IMR-90 (cell line): ENCODE measurements at regions not wholly inside any gene's neighbourhood (a gene's known extent, or its start where the extent isn't known, plus 50 kb on each side); places are given as distances from the start of the nearest gene placed in this dataset.

Experiments used
- ATAC-seq: fragments of 200-7000 bp; cut with Tn5 transposase; 2 replicates; pipeline ENCODE4 v1.9.1; 2020; ENCODE audit warnings: low read depth, mild to moderate bottlenecking, moderate library complexity
- BruUV-seq: library from RNA; stranded (reverse); fragments of 400-500 nt; replicated peaks from 2 replicates; lab custom pipeline; 2021; lab: Mats Ljungman, UMichigan
- CTCF ChIA-PET: fragments of 300-600 bp; formaldehyde crosslinking; extraction: SDS; loops from one replicate; lab custom pipeline; 2021; ENCODE audit warnings: antibody characterized with exemption; lab: Yijun Ruan, JAX
- POLR2A ChIA-PET: fragments of 300-600 bp; sonication (Branson Sonifier 250); formaldehyde crosslinking; loops from one replicate; lab custom pipeline; 2022; ENCODE audit warnings: antibody characterized with exemption; ENCODE audit not compliant: unreplicated experiment; lab: Charles Lee
- DNase-seq: peaks from one replicate; pipeline ENCODE4 v3.0.0; 2013
- H2AFZ ChIP-seq: replicated peaks from 2 replicates; pipeline ENCODE3; 2013; ENCODE audit warnings: low read length, mild to moderate bottlenecking; ENCODE audit not compliant: poor library complexity
- H2AK5ac ChIP-seq: 2 replicates; pipeline ENCODE4 v1.6.1; 2013; ENCODE audit warnings: low read depth, low read length, inconsistent platforms
- H2AK9ac ChIP-seq: replicated peaks from 2 replicates; pipeline ENCODE3; 2013; ENCODE audit warnings: mild to moderate bottlenecking, low read depth, low read length, moderate library complexity; ENCODE audit not compliant: poor library complexity
- H2BK120ac ChIP-seq: 2 replicates; pipeline ENCODE4 v1.6.1; 2013; ENCODE audit warnings: low read depth, low read length, inconsistent platforms
- H2BK15ac ChIP-seq: 3 replicates; pipeline ENCODE4 v1.6.1; 2013; ENCODE audit warnings: low read depth, low read length, inconsistent platforms
- H2BK20ac ChIP-seq: 2 replicates; pipeline ENCODE4 v1.6.1; 2013; ENCODE audit warnings: low read depth, mild to moderate bottlenecking, inconsistent platforms, low read length, moderate library complexity
- H2BK5ac ChIP-seq: 2 replicates; pipeline ENCODE4 v1.6.1; 2013; ENCODE audit warnings: mild to moderate bottlenecking, low read depth, low read length, inconsistent platforms; ENCODE audit not compliant: poor library complexity, severe bottlenecking
- H3K14ac ChIP-seq: replicated peaks from 2 replicates; pipeline ENCODE4 v1.6.1; 2013; ENCODE audit warnings: low read depth, low read length, inconsistent platforms
- H3K18ac ChIP-seq: 2 replicates; pipeline ENCODE4 v1.6.1; 2013; ENCODE audit warnings: low read depth, low read length, control low read depth
- H3K23ac ChIP-seq: 2 replicates; pipeline ENCODE4 v1.6.1; 2013; ENCODE audit warnings: low read depth, low read length, inconsistent platforms
- H3K27ac ChIP-seq: 2 replicates; pipeline ENCODE4 v1.5.1; 2013; ENCODE audit warnings: mild to moderate bottlenecking, control low read depth, low read length; ENCODE audit not compliant: insufficient read depth
- H3K27me3 ChIP-seq: 2 replicates; pipeline ENCODE4 v1.6.1; 2013; ENCODE audit warnings: low read length; ENCODE audit not compliant: control insufficient read depth, insufficient read depth
- H3K36me3 ChIP-seq: 2 replicates; pipeline ENCODE4 v1.6.1; 2013; ENCODE audit warnings: low read length, mixed read lengths; ENCODE audit not compliant: control insufficient read depth, insufficient read depth
- H3K4ac ChIP-seq: 2 replicates; pipeline ENCODE4 v1.6.1; 2013; ENCODE audit warnings: low read depth, low read length, inconsistent platforms
- H3K4me1 ChIP-seq: 2 replicates; pipeline ENCODE4 v1.6.1; 2013; ENCODE audit warnings: low read length, mixed read lengths; ENCODE audit not compliant: control insufficient read depth, insufficient read depth
- H3K4me2 ChIP-seq: 2 replicates; pipeline ENCODE4 v1.6.1; 2013; ENCODE audit warnings: low read depth, mild to moderate bottlenecking, control low read depth, low read length, moderate library complexity
- H3K4me3 ChIP-seq: 2 replicates; pipeline ENCODE4 v1.5.1; 2013; ENCODE audit warnings: low read depth, mild to moderate bottlenecking, control low read depth, low read length, moderate library complexity; ENCODE audit not compliant: insufficient read depth
- H3K56ac ChIP-seq: 2 replicates; pipeline ENCODE4 v1.6.1; 2013; ENCODE audit warnings: low read length, inconsistent platforms; ENCODE audit not compliant: insufficient read depth; ENCODE audit errors: extremely low read depth
- H3K79me1 ChIP-seq, 2 experiments: 2 replicates each; pipeline ENCODE4 v1.6.1; 2013; ENCODE audit warnings: low read length in 2 of 2, inconsistent platforms in 1 of 2, low read depth in 1 of 2
- H3K9ac ChIP-seq: 2 replicates; pipeline ENCODE4 v1.6.1; 2013; ENCODE audit warnings: low read depth, low read length, control low read depth
- H3K9me1 ChIP-seq: 2 replicates; pipeline ENCODE4 v1.6.1; 2013; ENCODE audit warnings: low read length, inconsistent platforms; ENCODE audit not compliant: insufficient read depth
- H3K9me3 ChIP-seq: 2 replicates; pipeline ENCODE4 v1.6.1; 2013; ENCODE audit warnings: low read length; ENCODE audit not compliant: control insufficient read depth, insufficient read depth
- H4K20me1 ChIP-seq: 2 replicates; pipeline ENCODE4 v1.6.1; 2013; ENCODE audit warnings: low read length, inconsistent platforms; ENCODE audit not compliant: insufficient read depth
- H4K5ac ChIP-seq: 2 replicates; pipeline ENCODE4 v1.6.1; 2013; ENCODE audit warnings: mild to moderate bottlenecking, low read depth, low read length, control low read depth
- H4K8ac ChIP-seq, 2 experiments: 2 replicates each; pipeline ENCODE4 v1.6.1; 2013; ENCODE audit warnings: low read depth in 2 of 2, low read length in 2 of 2, control low read depth in 1 of 2, inconsistent platforms in 1 of 2
- H4K91ac ChIP-seq: 2 replicates; pipeline ENCODE4 v1.6.1; 2013; ENCODE audit warnings: low read depth, low read length, inconsistent platforms; ENCODE audit not compliant: insufficient read depth
- CEBPB ChIP-seq: IDR thresholded peaks from 2 replicates; pipeline ENCODE4 v1.6.1; 2012; ENCODE audit warnings: low read depth, low read length, improper control_type of control experiment
- ELK1 ChIP-seq: fragments of 150-350 bp; IDR thresholded peaks from 2 replicates; pipeline ENCODE4 v1.6.1; 2016; ENCODE audit warnings: low read depth, mild to moderate bottlenecking, low read length, moderate library complexity, borderline replicate concordance
- FOS ChIP-seq: fragments of 150-350 bp; IDR thresholded peaks from 2 replicates; pipeline ENCODE4 v1.6.1; 2016; ENCODE audit warnings: low read depth, low read length
- MAFK ChIP-seq: IDR thresholded peaks from 2 replicates; pipeline ENCODE4 v1.6.1; 2012; ENCODE audit warnings: low read depth, low read length, improper control_type of control experiment
- MAZ ChIP-seq: IDR thresholded peaks from 2 replicates; pipeline ENCODE4 v1.6.1; 2012; ENCODE audit warnings: low read depth, mild to moderate bottlenecking, low read length, improper control_type of control experiment, moderate library complexity, borderline replicate concordance
- MXI1 ChIP-seq: IDR thresholded peaks from 2 replicates; pipeline ENCODE4 v1.6.1; 2012; ENCODE audit warnings: low read depth, mild to moderate bottlenecking, low read length, moderate library complexity, borderline replicate concordance
- NFE2L2 ChIP-seq: fragments of 150-350 bp; IDR thresholded peaks from 2 replicates; pipeline ENCODE4 v1.6.1; 2016; ENCODE audit warnings: low read depth, mild to moderate bottlenecking, low read length
- RAD21 ChIP-seq: IDR thresholded peaks from 2 replicates; pipeline ENCODE4 v1.6.1; 2012; ENCODE audit warnings: low read length, improper control_type of control experiment
- RCOR1 ChIP-seq: IDR thresholded peaks from 2 replicates; pipeline ENCODE4 v1.6.1; 2012; ENCODE audit warnings: mild to moderate bottlenecking, low read length, improper control_type of control experiment; ENCODE audit not compliant: insufficient replicate concordance
- SMC3 ChIP-seq: fragments of 150-350 bp; IDR thresholded peaks from 2 replicates; pipeline ENCODE4 v1.6.1; 2016; ENCODE audit warnings: low read depth, mild to moderate bottlenecking, antibody characterized with exemption, low read length, moderate library complexity
- USF2 ChIP-seq: fragments of 150-350 bp; IDR thresholded peaks from 2 replicates; pipeline ENCODE4 v1.6.1; 2017; ENCODE audit warnings: mild to moderate bottlenecking, antibody characterized with exemption, low read length, low read depth
- WGBS, 2 experiments: methylation state at CpG; one replicate each; pipeline versions ENCODE4 v1.1.5 to v1.1.7; 2013; ENCODE audit warnings: missing lambda C conversion rate in 2 of 2; ENCODE audit not compliant: insufficient read length in 1 of 2; ENCODE audit errors: extremely low coverage in 2 of 2; 5-methylcytosine and 5-hydroxymethylcytosine counted together
- dilution Hi-C: fragments of 300-500 bp; cut with HindIII; formaldehyde crosslinking; loops from one replicate; pipeline ENCODE4 v1.14.3; 2018; ENCODE audit warnings: low sequenced_read_pairs; ENCODE audit not compliant: unreplicated experiment
- in situ Hi-C: fragments of 300-500 bp; cut with MboI; formaldehyde crosslinking; loops from 3 replicates; pipeline ENCODE4 v1.14.3; 2019; ENCODE audit warnings: low sequenced_read_pairs, inconsistent platforms, mixed read lengths
- intact Hi-C: fragments of 100-400 bp; cut with micrococcal nuclease; formaldehyde crosslinking; loops from 2 replicates; pipeline ENCODE4 v1.10.0; 2022

GRCh38 chr21:43273708-43274021 lies 104.9 kb downstream of the CRYAA start (continued):
- TF ChIP-seq ELK1 (no peak), SMC3 (no peak)

- TF ChIP-seq CEBPB: no peak
- no peak for TF ChIP-seq MAFK
- no peak for TF ChIP-seq FOS
- TF ChIP-seq NFE2L2: no peak
- no peak for TF ChIP-seq RAD21
- TF ChIP-seq ELK1: no peak
- TF ChIP-seq MXI1: no peak
- no peak for TF ChIP-seq USF2
- no peak for TF ChIP-seq MAZ
- no peak for TF ChIP-seq RCOR1
- no peaks in the 10 kb centered on the region for H3K9me3 ChIP-seq
Measured at GRCh38 chr21:43273016-43273707, 104.4 kb downstream of the CRYAA start.

More at GRCh38 chr21:43273016-43273707, 104.4 kb downstream of the CRYAA start:
- H2BK5ac ChIP-seq: no peak overlapping the region
- BruUV-seq: no TSS peak
- dilution Hi-C loops: no loop called here
- H3K56ac ChIP-seq: no peak overlapping the region
- 79% methylated on average over 12 of the region's 22 CpGs; no CpG with 5 or more reads in 1 of the 2 experiments for WGBS, 2 experiments
- CTCF ChIA-PET: no interaction called here
- no peak overlapping the region for H2BK20ac ChIP-seq
- no peak overlapping the region for H3K23ac ChIP-seq
- no peaks in the 10 kb centered on the region for H3K36me3 ChIP-seq
- in situ Hi-C loops: no loop called here
- no peaks in the 10 kb centered on the region for H4K20me1 ChIP-seq
- H3K18ac ChIP-seq: no peak overlapping the region
- no peaks in the 10 kb centered on the region; the same call in 1 of the 2 replicates for H3K9me1 ChIP-seq
- H4K5ac ChIP-seq: no peak overlapping the region
- no peak for DNase-seq
- H4K91ac ChIP-seq: no peak overlapping the region
- H2AFZ ChIP-seq: no peak overlapping the region
- H3K4me1 ChIP-seq: no peaks in the 10 kb centered on the region
- no peak overlapping the region for H2AK5ac ChIP-seq
- H2BK120ac ChIP-seq: no peak overlapping the region
- ATAC-seq: no peak
- H3K27me3 ChIP-seq: peaks cover 77% of the 10 kb centered on the region
- no peak overlapping the region for H3K4me3 ChIP-seq
- no peak overlapping the region for H3K4ac ChIP-seq
- no peak overlapping the region for H3K14ac ChIP-seq
- POLR2A ChIA-PET: interaction anchor here (0.6 kb wide), 1 partner anchor 418 kb away, joined by 3 read pairs; no protein-coding TSS in a partner anchor
- H2AK9ac ChIP-seq: no peak overlapping the region
- no peaks in the 10 kb centered on the region for H3K79me1 ChIP-seq
- intact Hi-C loops: no loop called here
- no peak overlapping the region for H3K27ac ChIP-seq
- no peak overlapping the region for H3K4me2 ChIP-seq
- no peak overlapping the region for H3K9ac ChIP-seq
- no peak overlapping the region for H2BK15ac ChIP-seq
- no peak overlapping the region for H4K8ac ChIP-seq
